SK-N-SH treated with all-trans-retinoic acid at 6 μM for 48 hours (cell line): ENCODE measurements at regions not wholly inside any gene's neighbourhood (a gene's known extent, or its start where the extent isn't known, plus 50 kb on each side); places are given as distances from the start of the nearest gene placed in this dataset.

Experiments
- ARNTL ChIP-seq: fragments of 450-650 bp; formaldehyde crosslinking; IDR thresholded peaks from 2 replicates; pipeline ENCODE4 v1.5.0; 2020; ENCODE audit warnings: low read depth, mild to moderate bottlenecking, moderate library complexity, borderline replicate concordance
- ESRRG ChIP-seq: fragments of 250-450 bp; sonication (Bioruptor Pico); IDR thresholded peaks from 2 replicates; pipeline ENCODE4 v1.6.1; 2021; ENCODE audit warnings: mild to moderate bottlenecking
- RARB ChIP-seq: fragments of 250-450 bp; sonication (Bioruptor Pico); IDR thresholded peaks from 2 replicates; pipeline ENCODE4 v1.8.0; 2021; ENCODE audit warnings: mild to moderate bottlenecking, moderate library complexity
- TOX ChIP-seq: fragments of 250-450 bp; sonication (Bioruptor Pico); IDR thresholded peaks from 2 replicates; pipeline ENCODE4 v1.8.0; 2021; ENCODE audit warnings: mild to moderate bottlenecking, moderate library complexity, borderline replicate concordance
- ZFP3 ChIP-seq: fragments of 250-450 bp; sonication (Bioruptor Pico); IDR thresholded peaks from 2 replicates; pipeline ENCODE4 v1.5.0; 2020; ENCODE audit warnings: mild to moderate bottlenecking, moderate library complexity
- TF ChIP-seq, protein P1 (sequence below): fragments of 250-450 bp; sonication (Bioruptor Pico); IDR thresholded peaks from 2 replicates; pipeline ENCODE4 v1.8.0; 2021; ENCODE audit warnings: low read depth, mild to moderate bottlenecking, moderate library complexity, borderline replicate concordance
- TF ChIP-seq, protein P2 (sequence below): fragments of 250-450 bp; sonication (Bioruptor Pico); IDR thresholded peaks from 2 replicates; pipeline ENCODE4 v1.8.0; 2020; ENCODE audit warnings: mild to moderate bottlenecking, moderate library complexity, borderline replicate concordance

DNA sequence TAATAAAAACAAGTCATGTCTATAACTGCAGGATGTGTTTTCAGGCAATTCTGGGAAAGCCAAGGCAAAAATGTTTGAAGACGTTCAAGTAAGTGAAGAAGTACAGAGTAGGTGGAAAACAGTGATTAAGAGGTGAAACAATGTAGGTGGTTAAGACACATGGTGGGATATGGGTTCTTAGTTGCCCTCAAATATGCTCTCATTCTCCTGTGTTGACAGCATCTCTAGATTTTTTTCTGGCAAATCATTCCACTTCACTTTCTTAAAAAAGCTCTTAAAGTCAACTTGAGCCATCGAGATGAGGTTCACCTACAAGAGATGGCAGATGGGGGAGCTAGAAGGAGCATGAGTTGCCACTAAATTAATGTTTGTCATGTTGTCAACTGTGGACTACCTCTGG lies 1041.0 kb upstream of the CNTN5 start:
- no peak for TF ChIP-seq ARNTL (CRISPR knock-in tag)
- TF ChIP-seq ZFP3 (CRISPR knock-in tag) = no peak
- TF ChIP-seq ESRRG = no peak
- TF ChIP-seq, protein P1, sequence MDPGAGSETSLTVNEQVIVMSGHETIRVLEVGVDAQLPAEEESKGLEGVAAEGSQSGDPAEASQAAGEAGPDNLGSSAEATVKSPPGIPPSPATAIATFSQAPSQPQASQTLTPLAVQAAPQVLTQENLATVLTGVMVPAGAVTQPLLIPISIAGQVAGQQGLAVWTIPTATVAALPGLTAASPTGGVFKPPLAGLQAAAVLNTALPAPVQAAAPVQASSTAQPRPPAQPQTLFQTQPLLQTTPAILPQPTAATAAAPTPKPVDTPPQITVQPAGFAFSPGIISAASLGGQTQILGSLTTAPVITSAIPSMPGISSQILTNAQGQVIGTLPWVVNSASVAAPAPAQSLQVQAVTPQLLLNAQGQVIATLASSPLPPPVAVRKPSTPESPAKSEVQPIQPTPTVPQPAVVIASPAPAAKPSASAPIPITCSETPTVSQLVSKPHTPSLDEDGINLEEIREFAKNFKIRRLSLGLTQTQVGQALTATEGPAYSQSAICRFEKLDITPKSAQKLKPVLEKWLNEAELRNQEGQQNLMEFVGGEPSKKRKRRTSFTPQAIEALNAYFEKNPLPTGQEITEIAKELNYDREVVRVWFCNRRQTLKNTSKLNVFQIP (CRISPR knock-in tag) = no peak
- TF ChIP-seq, protein P2, sequence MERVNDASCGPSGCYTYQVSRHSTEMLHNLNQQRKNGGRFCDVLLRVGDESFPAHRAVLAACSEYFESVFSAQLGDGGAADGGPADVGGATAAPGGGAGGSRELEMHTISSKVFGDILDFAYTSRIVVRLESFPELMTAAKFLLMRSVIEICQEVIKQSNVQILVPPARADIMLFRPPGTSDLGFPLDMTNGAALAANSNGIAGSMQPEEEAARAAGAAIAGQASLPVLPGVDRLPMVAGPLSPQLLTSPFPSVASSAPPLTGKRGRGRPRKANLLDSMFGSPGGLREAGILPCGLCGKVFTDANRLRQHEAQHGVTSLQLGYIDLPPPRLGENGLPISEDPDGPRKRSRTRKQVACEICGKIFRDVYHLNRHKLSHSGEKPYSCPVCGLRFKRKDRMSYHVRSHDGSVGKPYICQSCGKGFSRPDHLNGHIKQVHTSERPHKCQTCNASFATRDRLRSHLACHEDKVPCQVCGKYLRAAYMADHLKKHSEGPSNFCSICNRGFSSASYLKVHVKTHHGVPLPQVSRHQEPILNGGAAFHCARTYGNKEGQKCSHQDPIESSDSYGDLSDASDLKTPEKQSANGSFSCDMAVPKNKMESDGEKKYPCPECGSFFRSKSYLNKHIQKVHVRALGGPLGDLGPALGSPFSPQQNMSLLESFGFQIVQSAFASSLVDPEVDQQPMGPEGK (CRISPR knock-in tag) = no peak
- no peak for TF ChIP-seq TOX (CRISPR knock-in tag)
- TF ChIP-seq RARB (CRISPR knock-in tag) = no peak
